OCI-LY1 (cell line): ENCODE measurements at regions not wholly inside any gene's neighbourhood (a gene's known extent, or its start where the extent isn't known, plus 50 kb on each side); places are given as distances from the start of the nearest gene placed in this dataset.

ENCODE experiments used
- H2AFZ ChIP-seq: fragments of 200-600 bp; sonication (generic), shearing (Covaris generic); 2 replicates; pipeline ENCODE4 v1.6.0; 2014; ENCODE audit warnings: antibody characterized with exemption, mild to moderate bottlenecking, low read length
- H3F3A ChIP-seq: fragments of 200-600 bp; sonication (generic), shearing (Covaris generic); 2 replicates; pipeline ENCODE4 v1.6.0; 2014; ENCODE audit warnings: mild to moderate bottlenecking, antibody characterized with exemption, low read length, moderate library complexity; ENCODE audit not compliant: insufficient read depth
- H3K27ac ChIP-seq: fragments of 200-600 bp; sonication (generic); 2 replicates; pipeline ENCODE4 v1.5.1; 2014; ENCODE audit warnings: low read length, mixed run types, mild to moderate bottlenecking, low read depth; ENCODE audit not compliant: poor library complexity, severe bottlenecking
- H3K27me3 ChIP-seq: fragments of 200-600 bp; sonication (generic); 2 replicates; pipeline ENCODE4 v1.6.0; 2014; ENCODE audit warnings: antibody characterized with exemption, mild to moderate bottlenecking, low read length, moderate library complexity; ENCODE audit not compliant: insufficient read depth
- H3K36me3 ChIP-seq: fragments of 200-600 bp; sonication (generic); 2 replicates; pipeline ENCODE4 v1.6.1; 2014; ENCODE audit warnings: mild to moderate bottlenecking, antibody characterized with exemption, low read length, moderate library complexity, mixed read lengths; ENCODE audit not compliant: insufficient read depth
- H3K4me1 ChIP-seq: fragments of 200-600 bp; sonication (generic); 2 replicates; pipeline ENCODE4 v1.5.1; 2014; ENCODE audit warnings: mild to moderate bottlenecking, low read length, moderate library complexity; ENCODE audit not compliant: insufficient read depth, severe bottlenecking
- H3K4me2 ChIP-seq: fragments of 200-600 bp; sonication (generic), shearing (Covaris generic); 2 replicates; pipeline ENCODE4 v1.6.1; 2014; ENCODE audit warnings: low read length
- H3K4me3 ChIP-seq: fragments of 200-600 bp; sonication (generic); 2 replicates; pipeline ENCODE4 v1.5.1; 2014; ENCODE audit warnings: low read length, low read depth, mild to moderate bottlenecking, mixed read lengths; ENCODE audit not compliant: poor library complexity, severe bottlenecking
- H3K79me2 ChIP-seq: fragments of 200-600 bp; shearing (Covaris generic); 2 replicates; pipeline ENCODE4 v1.6.1; 2016; ENCODE audit warnings: mixed run types, low read length, mixed read lengths; ENCODE audit not compliant: insufficient read depth
- H3K9ac ChIP-seq: fragments of 200-600 bp; sonication (generic), shearing (Covaris generic); 2 replicates; pipeline ENCODE4 v1.6.1; 2014; ENCODE audit warnings: mild to moderate bottlenecking, low read length, mixed read lengths
- H3K9me2 ChIP-seq: fragments of 200-600 bp; sonication (generic), shearing (Covaris generic); 2 replicates; pipeline ENCODE4 v1.6.1; 2014; ENCODE audit warnings: low read depth, mild to moderate bottlenecking, low read length, mixed read lengths
- H3K9me3 ChIP-seq: fragments of 200-600 bp; shearing (Covaris generic); 2 replicates; pipeline ENCODE4 v1.6.1; 2014; ENCODE audit warnings: low read length, mixed read lengths
- H4K20me1 ChIP-seq: fragments of 200-600 bp; sonication (generic), shearing (Covaris generic); 2 replicates; pipeline ENCODE4 v1.6.0; 2016; ENCODE audit warnings: mild to moderate bottlenecking, low read length; ENCODE audit not compliant: insufficient read depth
- EZH2 ChIP-seq: fragments of 200-600 bp; sonication (generic), shearing (Covaris generic); IDR thresholded peaks from 2 replicates; pipeline ENCODE4 v1.8.0; 2017; ENCODE audit warnings: borderline replicate concordance, mixed run types, mild to moderate bottlenecking, antibody characterized with exemption, low read length, moderate library complexity, mixed read lengths
- TF ChIP-seq, protein P1 (sequence below): fragments of 200-600 bp; sonication (generic), shearing (Covaris generic); IDR thresholded peaks from 2 replicates; pipeline ENCODE4 v1.5.1; 2017; ENCODE audit warnings: mild to moderate bottlenecking, antibody characterized with exemption, low read length, moderate library complexity, mixed read lengths

DNA sequence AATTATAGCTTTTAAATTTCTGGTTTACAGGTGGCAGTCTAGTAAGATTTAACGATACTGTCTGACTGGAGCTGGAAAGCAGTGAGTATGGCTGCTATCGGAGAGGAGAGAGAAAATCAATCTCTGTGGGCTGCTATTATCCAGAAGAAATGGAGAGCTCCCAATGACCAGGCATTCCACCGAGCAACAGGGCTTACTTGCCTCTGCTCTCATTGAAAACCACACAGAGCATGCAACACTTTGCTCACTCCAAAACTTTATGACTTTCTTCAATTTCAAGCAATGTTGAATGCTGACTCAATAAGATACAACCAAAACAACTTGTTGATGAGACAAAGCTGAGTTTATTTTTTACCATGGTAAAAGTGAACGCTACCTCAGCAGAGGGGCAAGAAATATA lies 337.0 kb upstream of the NCAM2 start:
- no peaks in the 10 kb centered on the region for H3F3A ChIP-seq
- no peaks in the 10 kb centered on the region for H3K27me3 ChIP-seq
- no peaks in the 10 kb centered on the region for H3K79me2 ChIP-seq
- H2AFZ ChIP-seq, result no peak overlapping the region
- no peak overlapping the region for H3K27ac ChIP-seq
- no peak overlapping the region for H3K4me3 ChIP-seq
- H4K20me1 ChIP-seq, result no peaks in the 10 kb centered on the region
- no peaks in the 10 kb centered on the region for H3K9me2 ChIP-seq
- no peak overlapping the region for H3K9ac ChIP-seq
- no peaks in the 10 kb centered on the region for H3K9me3 ChIP-seq
- H3K4me1 ChIP-seq, result no peaks in the 10 kb centered on the region
- H3K36me3 ChIP-seq, result no peaks in the 10 kb centered on the region
- TF ChIP-seq, protein P1, sequence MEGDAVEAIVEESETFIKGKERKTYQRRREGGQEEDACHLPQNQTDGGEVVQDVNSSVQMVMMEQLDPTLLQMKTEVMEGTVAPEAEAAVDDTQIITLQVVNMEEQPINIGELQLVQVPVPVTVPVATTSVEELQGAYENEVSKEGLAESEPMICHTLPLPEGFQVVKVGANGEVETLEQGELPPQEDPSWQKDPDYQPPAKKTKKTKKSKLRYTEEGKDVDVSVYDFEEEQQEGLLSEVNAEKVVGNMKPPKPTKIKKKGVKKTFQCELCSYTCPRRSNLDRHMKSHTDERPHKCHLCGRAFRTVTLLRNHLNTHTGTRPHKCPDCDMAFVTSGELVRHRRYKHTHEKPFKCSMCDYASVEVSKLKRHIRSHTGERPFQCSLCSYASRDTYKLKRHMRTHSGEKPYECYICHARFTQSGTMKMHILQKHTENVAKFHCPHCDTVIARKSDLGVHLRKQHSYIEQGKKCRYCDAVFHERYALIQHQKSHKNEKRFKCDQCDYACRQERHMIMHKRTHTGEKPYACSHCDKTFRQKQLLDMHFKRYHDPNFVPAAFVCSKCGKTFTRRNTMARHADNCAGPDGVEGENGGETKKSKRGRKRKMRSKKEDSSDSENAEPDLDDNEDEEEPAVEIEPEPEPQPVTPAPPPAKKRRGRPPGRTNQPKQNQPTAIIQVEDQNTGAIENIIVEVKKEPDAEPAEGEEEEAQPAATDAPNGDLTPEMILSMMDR, result no peak
- no peak for TF ChIP-seq EZH2
- H3K4me2 ChIP-seq, result no peak overlapping the region

DNA sequence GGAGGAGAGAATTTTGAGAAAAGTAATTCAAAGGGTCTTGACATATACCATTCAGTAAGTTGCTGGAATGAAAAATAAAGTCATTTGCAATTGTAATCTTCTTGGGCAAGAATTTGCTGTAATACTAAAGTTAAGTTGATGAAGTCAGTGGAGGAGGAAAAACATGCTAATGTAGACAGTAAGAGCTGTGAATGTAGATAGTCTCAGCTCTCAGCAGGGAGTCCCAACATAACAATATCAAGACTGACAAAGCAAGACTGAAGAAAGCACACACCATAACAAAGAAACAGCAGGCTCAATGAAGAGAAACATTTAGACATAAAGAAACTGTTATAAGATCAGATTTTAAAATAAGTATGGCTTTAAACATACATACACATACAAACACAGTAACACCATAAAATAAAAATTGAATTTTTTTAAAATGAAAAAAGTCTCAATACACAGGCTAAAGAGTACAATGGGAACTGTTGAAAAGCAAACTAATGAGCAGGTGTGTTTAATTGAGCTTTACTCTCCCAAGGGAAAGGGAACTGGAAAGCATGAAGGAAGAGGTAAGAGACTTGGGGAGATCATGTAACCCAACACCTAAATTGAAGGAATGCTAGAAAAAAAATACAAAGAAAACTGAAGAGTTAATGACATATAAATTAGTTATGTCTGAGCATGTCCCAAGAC lies 336.3 kb upstream of the NCAM2 start:
- no peaks in the 10 kb centered on the region for H3K9me3 ChIP-seq
- H3K36me3 ChIP-seq, result no peaks in the 10 kb centered on the region
- H3K9ac ChIP-seq, result no peak overlapping the region
- no peak overlapping the region for H3K27ac ChIP-seq
- no peaks in the 10 kb centered on the region for H4K20me1 ChIP-seq
- no peak overlapping the region for H3K4me3 ChIP-seq
- no peaks in the 10 kb centered on the region for H3K4me1 ChIP-seq
- H3K27me3 ChIP-seq, result no peaks in the 10 kb centered on the region
- H3K4me2 ChIP-seq, result no peak overlapping the region
- no peaks in the 10 kb centered on the region for H3K9me2 ChIP-seq
- no peaks in the 10 kb centered on the region for H3F3A ChIP-seq
- TF ChIP-seq, protein P1, result no peak
- TF ChIP-seq EZH2, result no peak
- H3K79me2 ChIP-seq, result no peaks in the 10 kb centered on the region
- no peak overlapping the region for H2AFZ ChIP-seq

DNA sequence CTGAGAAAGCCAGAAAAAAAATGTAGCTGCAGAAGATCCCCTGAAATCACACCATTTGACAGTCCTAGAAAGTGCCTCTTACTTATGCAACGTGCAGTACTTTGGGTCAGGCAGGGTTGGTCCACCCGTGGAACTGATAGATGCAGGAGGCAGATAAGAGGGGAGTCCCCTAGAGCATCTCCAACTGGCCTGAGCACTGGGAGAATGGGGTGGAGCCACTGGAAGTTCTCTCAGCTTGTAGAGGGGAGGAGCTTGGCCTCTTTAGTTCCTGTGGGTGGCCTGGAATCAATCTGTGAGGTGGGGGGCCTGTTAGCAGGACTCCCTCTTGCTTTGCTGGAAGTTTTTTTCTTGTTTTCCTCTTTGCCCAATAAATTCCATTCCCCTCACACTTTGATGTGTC lies 335.7 kb upstream of the NCAM2 start:
- TF ChIP-seq, protein P1, result no peak
- no peak for TF ChIP-seq EZH2
- H3K79me2 ChIP-seq, result no peaks in the 10 kb centered on the region
- no peaks in the 10 kb centered on the region for H4K20me1 ChIP-seq
- H3K9me3 ChIP-seq, result no peaks in the 10 kb centered on the region
- H3K9me2 ChIP-seq, result no peaks in the 10 kb centered on the region
- H3K9ac ChIP-seq, result no peak overlapping the region
- no peak overlapping the region for H3K4me2 ChIP-seq
- H3F3A ChIP-seq, result no peaks in the 10 kb centered on the region
- no peak overlapping the region for H3K27ac ChIP-seq
- no peak overlapping the region for H2AFZ ChIP-seq
- no peak overlapping the region for H3K4me3 ChIP-seq
- no peaks in the 10 kb centered on the region for H3K36me3 ChIP-seq
- H3K27me3 ChIP-seq, result no peaks in the 10 kb centered on the region
- no peaks in the 10 kb centered on the region for H3K4me1 ChIP-seq
